NOMO-1 (cell line): ENCODE measurements at regions not wholly inside any gene's neighbourhood (a gene's known extent, or its start where the extent isn't known, plus 50 kb on each side); places are given as distances from the start of the nearest gene placed in this dataset.
A peak's percentile ranks its signal among the peaks of the same experiment; 100 is the strongest.

Source experiments
- DNase-seq, 2 experiments: peaks; one replicate each; lab custom pipeline; 2025; ENCODE audit not compliant: unreplicated experiment in 2 of 2; lab: John Stamatoyannopoulos, UW

GRCh38 chr17:77358801-77359200, 218.0 kb downstream of the SEC14L1 start:
- DNase-seq: no peak

GRCh38 chr17:77359236-77359635, 218.5 kb downstream of the SEC14L1 start:
- DNase-seq: no peak

GRCh38 chr17:77361986-77362620, 221.3 kb downstream of the SEC14L1 start:
- DNase-seq: no peak

GRCh38 chr17:77363821-77364361, 223.1 kb downstream of the SEC14L1 start:
- DNase-seq: no peak

GRCh38 chr17:77364381-77364911, 223.7 kb downstream of the SEC14L1 start:
- DNase-seq: no peak

- no peak for DNase-seq
Observed at GRCh38 chr17:77364941-77365583, 224.3 kb downstream of the SEC14L1 start.

- DNase-seq: no peak
Observed at GRCh38 chr17:77365584-77366186, 224.9 kb downstream of the SEC14L1 start.

GRCh38 chr17:77366206-77366557, 225.4 kb downstream of the SEC14L1 start:
- no peak for DNase-seq

- no peak for DNase-seq
Observed at GRCh38 chr17:77366558-77367245, 225.9 kb downstream of the SEC14L1 start.

GRCh38 chr17:77369544-77369971, 228.8 kb downstream of the SEC14L1 start:
- DNase-seq: no peak

- no peak for DNase-seq
Observed at GRCh38 chr17:77370586-77370985, 229.8 kb downstream of the SEC14L1 start.

GRCh38 chr17:77371117-77371887, 230.5 kb downstream of the SEC14L1 start:
- no peak for DNase-seq

GRCh38 chr17:77371888-77372443, 231.2 kb downstream of the SEC14L1 start:
- no peak for DNase-seq

GRCh38 chr17:77372444-77373298, 231.9 kb downstream of the SEC14L1 start:
- DNase-seq: peak; percentile 63 to 74

- DNase-seq: peak in 1 of 2 experiments; percentile 22
Observed at GRCh38 chr17:77373299-77374169, 232.8 kb downstream of the SEC14L1 start.

- peak; percentile 34 to 36 for DNase-seq
Observed at GRCh38 chr17:77374170-77374936, 233.6 kb downstream of the SEC14L1 start.

- DNase-seq: no peak
Observed at GRCh38 chr17:77375108-77375916, 234.5 kb downstream of the SEC14L1 start.
